OCI-LY1 (cell line): ENCODE measurements at regions not wholly inside any gene's neighbourhood (a gene's known extent, or its start where the extent isn't known, plus 50 kb on each side); places are given as distances from the start of the nearest gene placed in this dataset.

Source experiments
- H2AFZ ChIP-seq: fragments of 200-600 bp; sonication (generic), shearing (Covaris generic); 2 replicates; pipeline ENCODE4 v1.6.0; 2014; ENCODE audit warnings: antibody characterized with exemption, mild to moderate bottlenecking, low read length
- H3F3A ChIP-seq: fragments of 200-600 bp; sonication (generic), shearing (Covaris generic); 2 replicates; pipeline ENCODE4 v1.6.0; 2014; ENCODE audit warnings: mild to moderate bottlenecking, antibody characterized with exemption, low read length, moderate library complexity; ENCODE audit not compliant: insufficient read depth
- H3K27ac ChIP-seq: fragments of 200-600 bp; sonication (generic); 2 replicates; pipeline ENCODE4 v1.5.1; 2014; ENCODE audit warnings: low read length, mixed run types, mild to moderate bottlenecking, low read depth; ENCODE audit not compliant: poor library complexity, severe bottlenecking
- H3K27me3 ChIP-seq: fragments of 200-600 bp; sonication (generic); 2 replicates; pipeline ENCODE4 v1.6.0; 2014; ENCODE audit warnings: antibody characterized with exemption, mild to moderate bottlenecking, low read length, moderate library complexity; ENCODE audit not compliant: insufficient read depth
- H3K36me3 ChIP-seq: fragments of 200-600 bp; sonication (generic); 2 replicates; pipeline ENCODE4 v1.6.1; 2014; ENCODE audit warnings: mild to moderate bottlenecking, antibody characterized with exemption, low read length, moderate library complexity, mixed read lengths; ENCODE audit not compliant: insufficient read depth
- H3K4me1 ChIP-seq: fragments of 200-600 bp; sonication (generic); 2 replicates; pipeline ENCODE4 v1.5.1; 2014; ENCODE audit warnings: mild to moderate bottlenecking, low read length, moderate library complexity; ENCODE audit not compliant: insufficient read depth, severe bottlenecking
- H3K4me2 ChIP-seq: fragments of 200-600 bp; sonication (generic), shearing (Covaris generic); 2 replicates; pipeline ENCODE4 v1.6.1; 2014; ENCODE audit warnings: low read length
- H3K4me3 ChIP-seq: fragments of 200-600 bp; sonication (generic); 2 replicates; pipeline ENCODE4 v1.5.1; 2014; ENCODE audit warnings: low read length, low read depth, mild to moderate bottlenecking, mixed read lengths; ENCODE audit not compliant: poor library complexity, severe bottlenecking
- H3K79me2 ChIP-seq: fragments of 200-600 bp; shearing (Covaris generic); 2 replicates; pipeline ENCODE4 v1.6.1; 2016; ENCODE audit warnings: mixed run types, low read length, mixed read lengths; ENCODE audit not compliant: insufficient read depth
- H3K9ac ChIP-seq: fragments of 200-600 bp; sonication (generic), shearing (Covaris generic); 2 replicates; pipeline ENCODE4 v1.6.1; 2014; ENCODE audit warnings: mild to moderate bottlenecking, low read length, mixed read lengths
- H3K9me2 ChIP-seq: fragments of 200-600 bp; sonication (generic), shearing (Covaris generic); 2 replicates; pipeline ENCODE4 v1.6.1; 2014; ENCODE audit warnings: low read depth, mild to moderate bottlenecking, low read length, mixed read lengths
- H3K9me3 ChIP-seq: fragments of 200-600 bp; shearing (Covaris generic); 2 replicates; pipeline ENCODE4 v1.6.1; 2014; ENCODE audit warnings: low read length, mixed read lengths
- H4K20me1 ChIP-seq: fragments of 200-600 bp; sonication (generic), shearing (Covaris generic); 2 replicates; pipeline ENCODE4 v1.6.0; 2016; ENCODE audit warnings: mild to moderate bottlenecking, low read length; ENCODE audit not compliant: insufficient read depth
- CTCF ChIP-seq: fragments of 200-600 bp; sonication (generic), shearing (Covaris generic); IDR thresholded peaks from 2 replicates; pipeline ENCODE4 v1.5.1; 2017; ENCODE audit warnings: mild to moderate bottlenecking, antibody characterized with exemption, low read length, moderate library complexity, mixed read lengths
- EZH2 ChIP-seq: fragments of 200-600 bp; sonication (generic), shearing (Covaris generic); IDR thresholded peaks from 2 replicates; pipeline ENCODE4 v1.8.0; 2017; ENCODE audit warnings: borderline replicate concordance, mixed run types, mild to moderate bottlenecking, antibody characterized with exemption, low read length, moderate library complexity, mixed read lengths

- Histone ChIP-seq H3K4me2 (no peak overlapping the region), H3K27ac (no peak overlapping the region), H4K20me1 (no peaks in the 10 kb centered on the region), H3K27me3 (no peaks in the 10 kb centered on the region), H2AFZ (no peak overlapping the region), H3K36me3 (no peaks in the 10 kb centered on the region), H3K9me2 (no peaks in the 10 kb centered on the region), H3F3A (no peaks in the 10 kb centered on the region), H3K9me3 (no peaks in the 10 kb centered on the region), H3K79me2 (no peaks in the 10 kb centered on the region), H3K4me3 (no peak overlapping the region), H3K9ac (no peak overlapping the region), H3K4me1 (no peaks in the 10 kb centered on the region)
- TF ChIP-seq EZH2 (no peak), CTCF (no peak)
Measured at GRCh38 chr5:109529520-109529919, 119.7 kb upstream of the PJA2 start.

- Histone ChIP-seq H3K27me3 (no peaks in the 10 kb centered on the region), H3K4me2 (no peak overlapping the region), H2AFZ (no peak overlapping the region), H3K9me3 (0 out of 2 replicates have a peak, but pooled peaks cover 3% of the 10 kb centered on the region), H3K27ac (no peak overlapping the region), H3K79me2 (no peaks in the 10 kb centered on the region), H3F3A (no peaks in the 10 kb centered on the region), H3K36me3 (no peaks in the 10 kb centered on the region), H3K9ac (no peak overlapping the region), H4K20me1 (no peaks in the 10 kb centered on the region), H3K9me2 (no peaks in the 10 kb centered on the region), H3K4me1 (no peaks in the 10 kb centered on the region), H3K4me3 (no peak overlapping the region)
- no peak for TF ChIP-seq EZH2
- TF ChIP-seq CTCF, result no peak
Measured at GRCh38 chr5:109524555-109524954, 114.8 kb upstream of the PJA2 start.

GRCh38 chr5:109524026-109524425 is 114.3 kb upstream of the PJA2 start:
- H3K4me3 ChIP-seq, result no peak overlapping the region
- no peak overlapping the region for H3K27ac ChIP-seq
- no peaks in the 10 kb centered on the region for H3K9me2 ChIP-seq
- H3K36me3 ChIP-seq, result no peaks in the 10 kb centered on the region
- H3K9me3 ChIP-seq, result 0 out of 2 replicates have a peak, but pooled peaks cover 3% of the 10 kb centered on the region
- H3K79me2 ChIP-seq, result no peaks in the 10 kb centered on the region
- no peak overlapping the region for H3K9ac ChIP-seq
- H3K4me1 ChIP-seq, result no peaks in the 10 kb centered on the region
- TF ChIP-seq EZH2, result no peak
- TF ChIP-seq CTCF, result no peak
- no peaks in the 10 kb centered on the region for H3K27me3 ChIP-seq
- no peaks in the 10 kb centered on the region for H3F3A ChIP-seq
- H2AFZ ChIP-seq, result no peak overlapping the region
- no peak overlapping the region for H3K4me2 ChIP-seq
- H4K20me1 ChIP-seq, result no peaks in the 10 kb centered on the region
